RCC 7860 (cell line): ENCODE measurements at regions not wholly inside any gene's neighbourhood (a gene's known extent, or its start where the extent isn't known, plus 50 kb on each side); places are given as distances from the start of the nearest gene placed in this dataset.
A peak's percentile ranks its signal among the peaks of the same experiment; 100 is the strongest.

ENCODE experiments used
- DNase-seq: peaks from one replicate; pipeline ENCODE4 v3.0.0-alpha.2; 2015; ENCODE audit warnings: low spot score
- FAIRE-seq: peaks from 2 replicates; lab custom pipeline; 2012; peaks lifted over from hg19 to GRCh38; lab: Jason Lieb, UNC

DNA sequence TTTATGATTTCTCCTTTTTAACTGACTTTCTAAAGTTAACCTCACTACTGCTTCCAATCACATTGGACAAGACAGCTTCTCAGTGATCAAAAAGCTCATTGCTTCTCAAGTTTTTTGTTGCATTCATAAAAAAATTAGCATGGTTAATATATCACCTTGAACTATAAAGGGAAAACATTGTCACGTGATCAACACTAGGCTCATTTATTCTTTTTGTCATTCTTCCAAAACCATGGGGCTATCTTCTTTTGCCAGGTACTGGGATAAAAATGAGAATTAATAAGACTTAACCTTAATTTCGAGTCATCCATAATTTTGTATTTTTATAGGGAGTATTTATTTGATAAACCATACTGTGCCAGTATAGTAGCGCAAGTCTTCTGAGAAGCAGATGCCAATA is 1105.9 kb upstream of the TENM3 start:
- DNase-seq (no peak), FAIRE-seq (no peak)

DNA sequence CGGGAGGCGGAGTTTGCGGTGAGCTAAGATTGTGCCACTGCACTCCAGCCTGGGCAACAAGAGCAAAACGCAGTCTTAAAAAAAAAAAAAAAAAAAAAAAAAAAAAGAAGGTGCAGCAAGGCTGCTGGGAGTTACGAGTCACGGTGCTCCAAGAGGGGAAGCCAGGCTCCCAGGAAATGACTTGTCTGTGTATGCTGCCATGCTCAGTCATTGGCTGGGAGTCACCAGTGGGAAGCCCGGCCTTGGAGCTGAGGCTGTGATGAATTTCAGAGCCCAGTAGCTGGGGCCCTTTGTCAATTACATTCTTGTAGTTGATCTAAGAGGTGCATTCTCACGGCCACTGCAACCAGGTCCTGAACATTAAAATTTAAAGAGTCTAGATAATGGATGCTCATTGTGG is 1105.1 kb upstream of the TENM3 start:
- DNase-seq (no peak), FAIRE-seq (no peak)

DNA sequence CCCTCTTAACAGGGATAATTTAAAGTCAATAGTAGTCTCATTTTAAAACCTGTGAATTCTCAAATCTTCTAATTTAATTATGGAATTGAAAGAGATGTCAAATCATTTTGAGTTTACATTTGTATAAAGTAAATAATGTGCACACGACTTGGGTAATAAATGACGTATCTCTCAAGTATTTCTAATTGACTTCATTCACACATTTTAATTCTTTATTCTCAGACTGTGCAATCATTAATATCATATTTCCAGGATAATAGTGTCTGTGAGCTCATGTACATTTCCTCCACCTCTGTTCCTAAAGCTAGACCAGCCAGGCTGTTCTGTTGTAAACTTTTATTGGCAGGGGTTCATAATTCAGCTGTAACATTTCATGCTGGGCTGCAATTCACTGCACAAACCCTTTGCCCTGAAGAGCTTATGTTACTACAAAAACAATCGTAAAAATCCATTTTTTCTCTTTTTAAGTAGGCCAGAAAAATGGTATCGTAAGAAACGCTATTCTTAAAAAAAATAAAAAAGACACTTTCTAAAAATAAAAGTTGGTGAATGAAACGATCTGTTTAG is 1103.1 kb upstream of the TENM3 start:
- FAIRE-seq = no peak
- no peak for DNase-seq

DNA sequence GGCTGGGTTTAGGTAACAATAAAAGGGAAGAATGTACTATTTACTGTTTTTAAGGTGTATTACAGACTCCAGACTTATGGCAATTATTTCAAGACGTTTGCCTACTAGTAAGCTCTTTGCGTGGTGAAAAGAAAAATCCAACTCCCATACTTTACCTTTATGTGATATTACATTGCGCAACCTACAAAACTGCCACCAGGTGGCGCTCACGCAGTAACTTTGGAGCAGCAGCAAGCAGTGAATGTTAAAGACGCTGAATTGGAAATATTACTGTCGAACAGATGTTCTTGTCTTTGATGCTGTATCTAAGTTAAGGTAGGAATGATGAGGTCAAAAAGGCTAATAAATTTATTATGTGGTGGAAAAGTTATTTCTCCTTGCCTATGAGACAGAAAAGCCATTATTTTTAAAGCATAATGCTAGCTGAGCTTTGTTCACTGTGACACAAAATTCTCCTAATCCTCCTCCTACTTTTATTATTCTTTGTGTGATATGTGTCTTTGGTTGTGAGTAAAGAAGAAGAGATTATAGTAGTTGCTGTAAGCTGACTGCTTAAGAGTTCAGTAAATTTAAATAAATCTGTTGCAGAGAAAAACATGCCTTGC is 1099.8 kb upstream of the TENM3 start:
- FAIRE-seq (no peak), DNase-seq (peak; percentile 10)

DNA sequence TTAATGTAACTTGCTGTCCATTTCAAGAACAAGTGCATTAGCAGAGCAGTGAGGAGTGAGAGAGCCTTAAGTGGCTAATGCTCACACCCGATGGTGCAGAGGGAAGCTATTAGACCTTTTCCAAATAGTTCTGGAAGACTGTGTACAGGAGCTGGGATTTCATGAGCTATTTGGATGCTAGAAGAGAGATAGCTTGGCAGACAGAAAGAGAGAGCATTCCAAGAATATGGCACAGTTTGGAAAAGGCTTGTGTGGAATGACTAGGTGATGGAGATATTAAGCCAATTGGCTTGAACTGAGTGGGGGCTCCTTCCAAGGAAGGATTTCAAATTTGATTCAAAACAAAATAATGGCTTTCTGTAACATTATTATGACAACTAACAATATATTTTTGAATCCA is 1097.2 kb upstream of the TENM3 start:
- DNase-seq = no peak
- FAIRE-seq = no peak

DNA sequence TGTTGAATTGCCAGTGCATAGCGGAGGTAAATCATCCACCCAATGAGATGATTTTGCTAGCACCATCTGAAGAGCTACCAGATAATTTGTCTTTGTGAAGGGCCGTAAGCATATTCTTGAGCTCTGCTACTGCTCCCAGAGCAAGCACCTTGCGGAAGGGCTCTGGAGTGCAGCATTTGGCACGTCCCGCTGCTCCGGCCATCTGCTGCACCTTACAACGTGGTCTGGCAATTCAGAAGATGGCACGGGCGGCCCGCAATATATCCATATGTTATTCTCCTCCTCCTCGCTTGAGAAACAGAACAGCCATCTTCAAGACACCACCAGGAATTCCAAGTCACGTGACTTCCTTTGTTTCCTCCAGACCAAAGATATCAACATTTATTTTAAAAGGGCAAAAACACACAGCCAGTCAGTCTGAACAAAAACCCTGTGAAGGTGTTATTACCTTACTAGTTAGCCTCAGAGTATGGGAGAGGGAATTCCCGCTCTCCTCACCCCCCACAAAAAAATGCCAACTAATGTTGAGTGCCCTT is 1095.7 kb upstream of the TENM3 start:
- FAIRE-seq (no peak), DNase-seq (no peak)

DNA sequence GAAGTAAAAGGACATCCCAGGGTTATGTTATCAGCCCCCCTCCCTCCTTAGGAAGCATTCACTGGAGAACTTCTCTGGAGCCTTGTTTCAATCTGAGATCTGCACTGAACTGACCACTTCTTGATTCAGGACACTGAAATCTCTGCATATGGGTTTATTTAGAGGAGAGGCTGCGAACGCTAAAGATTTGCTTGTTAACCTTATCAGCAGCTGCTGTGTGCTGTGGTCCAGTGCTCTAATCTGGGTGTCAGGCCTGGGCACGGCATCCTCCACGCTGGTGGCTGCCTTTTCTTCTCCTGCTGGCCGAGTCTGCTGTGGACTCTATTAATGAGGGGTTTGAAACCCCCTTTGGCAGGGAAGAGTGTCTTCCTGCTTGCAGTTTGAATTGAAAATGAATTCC is 1094.7 kb upstream of the TENM3 start:
- no peak for FAIRE-seq
- no peak for DNase-seq

DNA sequence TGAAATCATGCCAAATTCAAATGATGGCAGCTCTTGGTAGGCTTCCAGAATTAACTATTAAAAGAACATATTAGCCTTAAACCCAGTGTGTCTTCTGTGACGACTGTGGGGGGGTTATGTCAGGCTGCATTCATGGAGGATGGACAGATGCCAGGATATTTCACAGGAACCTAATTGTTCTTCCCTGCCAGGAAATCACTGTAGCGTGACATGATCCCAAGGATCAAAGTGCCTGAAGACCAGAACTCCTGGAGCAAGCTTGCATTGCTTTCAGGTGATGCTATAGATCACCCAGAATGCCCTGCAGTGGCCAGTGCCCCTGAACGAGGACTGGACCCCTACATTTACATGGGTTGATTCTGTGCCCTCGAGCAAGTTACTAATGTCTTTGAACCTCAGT is 1093.0 kb upstream of the TENM3 start:
- DNase-seq (peak; percentile 37), FAIRE-seq (no peak)

DNA sequence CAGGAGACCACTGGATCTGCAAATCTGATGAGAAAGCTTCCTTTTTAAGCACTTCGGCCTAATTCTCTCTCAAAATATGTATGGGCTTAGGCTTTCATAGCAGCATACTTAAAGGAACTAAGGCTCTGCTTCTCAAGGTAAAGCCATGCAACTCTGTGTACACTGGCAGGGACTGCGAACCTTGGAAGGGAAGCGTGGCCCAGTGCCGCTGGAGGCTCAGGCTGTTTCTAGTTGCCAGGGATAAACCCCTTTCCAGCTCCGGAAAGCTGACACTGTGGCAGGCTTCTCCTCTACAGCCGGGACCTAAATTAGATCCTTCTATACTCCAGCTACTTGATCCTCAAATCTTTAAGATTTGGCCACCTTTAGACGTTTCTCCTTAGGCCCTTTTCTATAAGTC is 1091.3 kb upstream of the TENM3 start:
- FAIRE-seq (no peak), DNase-seq (no peak)

DNA sequence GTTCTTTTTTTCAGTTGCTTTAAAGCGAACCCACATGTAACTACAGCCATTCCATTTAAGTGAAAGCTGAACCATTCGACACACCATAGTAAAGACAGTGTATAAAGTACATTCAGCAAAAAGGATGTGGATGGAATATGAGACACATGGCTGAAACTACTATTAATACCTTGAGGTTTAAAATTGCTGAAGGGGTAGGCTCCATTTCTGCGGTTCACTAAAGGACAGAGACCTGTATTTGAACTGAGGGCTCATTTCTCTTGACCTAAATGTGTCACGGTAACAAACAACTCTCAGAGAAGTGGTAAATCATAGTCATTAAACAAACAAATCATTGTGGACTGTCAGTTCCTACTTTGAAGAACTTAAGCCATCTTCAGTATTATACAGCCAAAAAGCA is 1085.6 kb upstream of the TENM3 start:
- DNase-seq (no peak), FAIRE-seq (no peak)

DNA sequence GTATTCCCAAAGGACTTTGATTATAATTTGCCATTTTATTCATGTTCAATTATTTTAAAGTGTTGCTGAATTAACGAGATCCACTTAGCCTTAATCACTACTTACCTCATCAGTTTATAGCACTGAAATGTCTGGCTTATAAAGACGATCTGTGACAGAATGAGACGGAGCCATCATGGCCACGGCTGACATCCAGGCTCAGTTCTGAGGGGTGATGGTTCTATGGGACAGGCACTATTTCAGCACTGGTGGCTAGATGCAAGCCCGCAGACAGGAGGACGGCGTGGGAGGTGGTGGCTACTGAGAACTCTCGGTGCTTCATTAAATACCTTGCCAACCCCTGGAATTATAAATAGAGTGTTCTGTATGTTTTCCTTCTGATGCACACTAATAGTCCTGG is 1084.2 kb upstream of the TENM3 start:
- DNase-seq (no peak), FAIRE-seq (no peak)

DNA sequence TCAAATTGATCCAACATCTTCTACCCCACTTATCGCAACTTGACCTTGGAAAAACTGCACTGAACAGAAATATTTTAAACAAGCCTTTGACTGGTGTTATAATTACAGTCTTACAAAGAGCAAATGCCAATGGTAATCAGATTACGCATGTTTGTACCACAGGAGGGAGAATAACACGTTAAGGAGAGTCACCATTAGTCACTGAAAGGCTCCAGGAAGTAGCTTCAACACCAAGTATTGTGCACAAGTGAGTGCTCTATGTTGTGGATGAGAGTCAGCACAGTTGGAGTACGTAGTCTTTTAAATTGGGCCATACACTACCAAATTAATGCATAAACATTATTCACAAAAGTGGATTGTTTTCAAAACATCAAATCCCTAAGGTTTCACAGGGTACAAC is 1081.5 kb upstream of the TENM3 start:
- DNase-seq (no peak), FAIRE-seq (no peak)

DNA sequence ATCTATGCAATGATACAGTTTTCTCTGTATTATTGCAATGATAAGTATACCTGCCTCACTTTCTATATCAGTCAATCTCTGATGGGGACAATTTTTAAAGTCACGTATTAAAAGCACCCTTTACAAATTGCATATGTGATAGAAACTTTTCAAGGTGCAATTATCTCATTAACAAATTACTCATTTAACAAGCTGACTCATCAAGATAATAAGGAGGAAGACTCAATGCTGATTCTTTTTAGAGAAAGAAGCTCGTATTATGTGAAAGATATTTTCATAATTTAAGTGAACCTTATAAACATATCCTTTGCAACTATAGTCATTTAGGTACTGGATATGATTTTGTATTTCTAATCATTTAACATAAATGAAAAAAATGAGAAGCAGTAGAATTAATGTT is 1080.9 kb upstream of the TENM3 start:
- DNase-seq (no peak), FAIRE-seq (no peak)

DNA sequence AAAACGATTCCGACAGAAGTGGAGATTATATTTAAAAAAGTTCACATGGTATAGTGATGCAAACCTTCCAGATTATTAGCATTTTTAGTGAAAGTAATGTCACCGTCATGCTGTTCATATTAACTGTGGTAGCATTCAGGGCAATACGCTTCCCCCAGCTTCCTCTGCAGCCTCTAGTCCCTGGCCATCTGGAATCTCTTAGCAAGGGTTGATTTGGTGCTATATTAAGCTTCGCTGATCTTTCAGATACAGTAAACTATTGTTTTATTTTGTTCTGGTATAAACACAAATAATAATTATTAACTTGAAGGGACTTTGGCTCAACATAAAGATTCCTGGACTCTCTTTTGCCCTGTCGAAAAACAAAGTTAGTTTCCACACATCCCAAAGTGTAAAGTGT is 1080.5 kb upstream of the TENM3 start:
- DNase-seq = no peak
- no peak for FAIRE-seq

DNA sequence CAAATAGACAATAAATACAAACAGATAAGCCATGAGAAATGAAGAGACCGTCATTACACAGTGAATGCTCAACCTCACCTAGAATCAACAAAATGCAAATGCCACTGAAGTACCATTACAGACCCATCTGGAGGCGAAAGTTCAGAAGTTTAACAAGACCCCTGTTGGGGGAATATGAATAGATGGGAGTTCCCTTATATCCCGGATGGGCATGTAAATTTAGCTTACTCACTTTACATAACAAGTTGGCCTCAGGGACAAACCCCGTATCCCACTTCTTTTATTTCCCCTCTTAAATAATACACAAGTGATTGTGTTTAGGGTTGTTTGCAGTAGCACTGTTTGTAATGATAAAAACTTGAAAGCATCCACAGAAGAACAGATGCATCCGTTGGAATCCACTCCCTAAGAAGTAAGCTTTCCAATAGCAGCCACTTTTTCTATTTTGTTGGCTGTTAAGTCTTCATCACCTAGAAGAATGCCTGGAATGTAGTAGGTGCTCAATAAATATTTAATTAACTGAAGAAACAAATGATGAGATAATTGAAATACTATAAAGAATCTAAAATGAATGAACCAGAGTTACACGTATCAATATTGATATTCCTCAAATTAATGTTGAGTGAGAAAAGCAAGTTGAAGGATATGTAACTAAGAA is 1076.3 kb upstream of the TENM3 start:
- FAIRE-seq (no peak), DNase-seq (no peak)

DNA sequence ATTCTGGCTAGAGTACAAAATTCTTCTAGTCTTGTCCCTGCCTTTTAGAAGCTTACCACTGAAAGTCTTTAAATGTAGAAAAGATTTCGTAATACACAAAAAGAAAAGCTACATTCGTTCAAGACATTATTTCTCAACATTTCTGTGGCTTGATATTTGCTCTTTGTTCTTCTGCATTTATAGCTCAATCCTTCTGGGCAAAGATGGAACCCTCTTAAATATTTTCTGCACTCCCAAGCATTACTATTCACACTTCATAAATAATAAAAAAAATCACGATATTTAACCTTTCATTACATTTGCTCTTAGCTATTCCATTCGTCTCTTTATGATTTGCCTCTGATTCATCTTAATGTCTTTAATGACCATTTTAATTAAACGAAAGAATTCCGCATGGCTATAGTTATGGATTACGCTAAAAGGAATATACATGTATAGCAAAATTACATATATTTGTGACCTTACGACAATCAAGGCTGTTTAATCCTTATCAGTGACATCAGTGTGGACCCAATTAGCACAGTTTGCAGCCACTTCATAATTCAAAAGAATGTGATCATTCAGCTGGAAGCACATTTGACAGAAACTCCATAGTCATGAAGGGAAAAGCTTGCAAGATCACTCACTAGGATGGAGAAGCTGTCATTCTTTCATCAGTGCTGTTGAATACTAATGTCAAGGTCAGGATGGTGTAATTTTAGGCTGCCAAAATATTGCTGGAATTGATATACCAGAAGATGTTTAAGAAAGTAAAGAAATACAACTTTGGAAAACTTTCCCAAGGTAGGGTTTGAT is 1075.0 kb upstream of the TENM3 start:
- FAIRE-seq = no peak
- DNase-seq = no peak

DNA sequence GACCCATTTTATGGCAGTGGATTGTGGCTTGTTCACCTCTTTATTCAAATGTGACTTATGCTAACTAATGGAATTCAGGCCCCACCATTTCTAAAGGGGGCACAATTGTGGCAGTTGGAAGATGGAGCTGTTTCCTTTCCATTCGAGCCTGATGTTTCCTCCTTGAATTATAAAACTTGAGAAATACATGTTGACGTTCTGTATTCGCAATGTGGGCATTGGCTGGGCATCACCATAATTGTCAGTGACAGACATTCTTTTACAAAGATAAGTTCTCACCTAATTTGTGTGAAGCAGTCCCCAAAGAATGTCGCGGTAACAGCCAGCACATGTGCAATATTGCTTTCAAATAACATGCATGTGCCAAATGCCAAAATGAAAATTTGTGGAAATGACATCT is 1070.2 kb upstream of the TENM3 start:
- DNase-seq = no peak
- no peak for FAIRE-seq

DNA sequence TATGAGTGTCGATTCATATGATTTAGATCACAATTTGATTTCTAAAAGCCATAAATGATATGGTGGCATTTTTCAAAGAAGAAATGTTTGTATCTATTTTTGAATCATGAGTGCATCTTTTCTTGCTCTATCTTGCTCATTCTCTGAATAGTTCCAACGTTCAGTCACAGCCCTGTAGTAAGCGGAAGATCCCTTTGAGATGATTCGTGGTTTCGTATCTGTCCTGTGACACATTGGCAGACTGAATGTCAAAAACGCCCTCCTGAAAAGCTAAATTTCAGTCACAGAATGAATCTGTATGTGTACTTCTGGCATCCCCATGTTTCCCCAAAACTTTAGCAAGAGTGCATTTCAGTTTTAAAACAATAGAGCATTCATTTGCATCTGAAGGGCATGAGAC is 1066.9 kb upstream of the TENM3 start:
- FAIRE-seq (no peak), DNase-seq (no peak)

DNA sequence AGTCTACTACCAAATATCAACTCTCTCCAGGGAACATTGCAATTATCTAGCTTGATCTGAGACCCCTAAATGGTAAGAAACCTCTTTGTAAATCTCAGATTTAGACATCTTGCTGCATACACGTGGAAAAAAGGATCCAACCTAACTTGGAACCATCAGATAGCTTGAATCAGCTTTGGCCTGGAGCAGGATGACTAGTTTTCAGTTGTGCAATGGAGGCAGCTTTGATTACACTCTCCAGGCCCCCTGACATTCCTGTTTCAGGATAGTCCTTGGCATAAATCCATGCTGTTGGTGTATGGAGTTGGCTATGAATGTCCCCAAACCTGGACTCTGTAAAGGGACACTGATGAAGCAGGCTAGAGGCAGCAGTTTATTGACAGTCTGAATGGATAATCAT is 1061.9 kb upstream of the TENM3 start:
- FAIRE-seq (no peak), DNase-seq (no peak)

DNA sequence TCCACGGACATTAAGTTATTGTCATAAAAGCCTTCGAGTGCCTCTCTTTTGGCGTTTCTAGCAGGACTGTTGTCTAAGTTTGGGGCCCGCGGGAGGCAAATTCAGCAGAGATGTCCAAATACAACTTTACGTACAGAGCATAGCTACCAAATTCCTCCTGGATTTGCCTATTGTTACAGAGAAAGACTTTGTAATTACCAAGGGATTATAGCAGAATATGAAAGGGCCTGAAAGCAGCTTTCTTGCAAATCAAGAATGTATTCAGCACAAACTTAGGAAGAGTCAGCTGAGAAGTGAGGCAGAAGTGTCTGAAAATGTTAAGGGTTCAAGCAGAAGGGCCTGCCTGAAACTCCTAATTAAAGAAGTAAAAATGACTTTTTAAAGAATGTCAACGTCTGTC is 1053.5 kb upstream of the TENM3 start:
- no peak for FAIRE-seq
- DNase-seq = no peak

DNA sequence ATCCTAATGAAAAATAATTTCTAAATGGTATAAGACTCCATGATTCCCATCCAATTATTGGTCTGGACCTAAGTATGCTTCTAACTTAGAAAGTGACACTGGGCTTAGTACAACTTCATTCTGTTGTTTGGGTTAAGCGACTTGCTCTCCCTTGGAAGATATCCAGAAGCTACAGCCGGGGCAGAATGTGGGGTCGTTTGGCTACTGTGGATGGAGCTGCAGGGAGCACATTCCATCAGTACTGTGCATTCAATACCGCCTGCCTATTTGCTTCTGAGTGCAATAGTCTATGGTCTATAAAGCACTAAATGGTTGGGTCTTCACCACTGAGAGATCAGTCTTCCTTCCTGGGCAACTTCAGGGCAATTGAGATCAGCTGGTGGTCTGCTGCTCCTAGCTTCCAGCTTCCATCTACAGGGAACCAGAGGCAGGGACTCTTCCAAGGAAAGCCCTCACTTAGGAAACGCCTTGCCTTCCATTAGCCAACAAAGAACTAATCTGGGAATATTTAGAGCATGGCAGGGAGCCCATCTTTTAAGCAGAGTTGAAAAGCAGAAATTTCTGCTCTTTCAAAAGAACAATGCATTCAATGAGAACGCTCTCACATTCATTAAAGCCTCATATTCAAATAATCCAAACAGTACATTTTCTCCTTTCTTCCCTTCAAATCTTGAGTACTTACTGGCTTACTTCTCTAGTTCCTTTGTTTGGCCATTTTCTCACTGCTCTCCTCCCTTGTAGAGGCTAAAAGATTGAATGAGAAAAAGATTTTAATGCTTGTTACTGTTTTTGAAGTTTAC is 1049.9 kb upstream of the TENM3 start:
- FAIRE-seq = no peak
- DNase-seq = no peak
